Neural cell (in vitro differentiated cells): ENCODE measurements at regions not wholly inside any gene's neighbourhood (a gene's known extent, or its start where the extent isn't known, plus 50 kb on each side); places are given as distances from the start of the nearest gene placed in this dataset.

Experiments used
- CTCF ChIP-seq: fragments of 450-650 bp; IDR thresholded peaks from 2 replicates; pipeline ENCODE4 v1.5.1; 2014; ENCODE audit warnings: antibody characterized with exemption, mild to moderate bottlenecking, moderate library complexity; ENCODE audit not compliant: poor library complexity, severe bottlenecking
- EZH2 ChIP-seq: fragments of 200-600, 300-800 bp; shearing (Covaris generic), sonication (generic); IDR thresholded peaks from 2 replicates; pipeline ENCODE4 v1.6.1; 2014; ENCODE audit warnings: antibody characterized with exemption, low read length, borderline replicate concordance, mild to moderate bottlenecking; ENCODE audit not compliant: insufficient read depth, poor library complexity, severe bottlenecking
- POLR2AphosphoS5 ChIP-seq: IDR thresholded peaks from 2 replicates; pipeline ENCODE4 v1.6.1; 2012
- REST ChIP-seq: IDR thresholded peaks from 2 replicates; pipeline ENCODE4 v1.6.1; 2012; ENCODE audit warnings: borderline replicate concordance

GRCh38 chrX:43581167-43581566 is 74.9 kb upstream of the MAOA start:
- TF ChIP-seq CTCF (no peak), REST (no peak), POLR2AphosphoS5 (no peak), EZH2 (no peak)
